ENCODE measurements at regions not wholly inside any gene's neighbourhood (a gene's known extent, or its start where the extent isn't known, plus 50 kb on each side); places are given as distances from the start of the nearest gene placed in this dataset.

DNA sequence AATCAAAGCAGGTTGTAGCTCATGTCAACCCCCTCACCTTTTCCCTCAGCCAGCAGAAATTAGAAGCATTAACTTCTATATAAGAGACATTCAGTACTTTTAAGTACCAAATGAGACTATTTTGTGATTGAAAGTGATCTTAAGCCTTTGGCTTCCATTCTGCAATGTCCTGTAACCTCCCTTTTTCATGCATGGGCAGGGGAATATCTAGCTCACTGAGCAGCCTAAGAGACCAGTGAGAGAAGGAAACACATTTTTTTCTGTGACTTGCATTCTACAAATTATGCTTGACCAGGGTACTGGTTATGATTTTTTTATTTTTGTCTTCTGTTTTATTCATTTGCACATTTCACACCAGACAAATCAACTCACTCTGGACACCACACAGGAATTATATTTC lies 369.6 kb downstream of the KCTD12 start:
- DNase-seq: no peak

GRCh38 chr13:76516013-76516412 lies 370.2 kb downstream of the KCTD12 start:
- DNase-seq: peak in 2 of 3 donors; percentile 13 to 30

- peak in 1 of 3 donors; percentile 47 for DNase-seq
Measured at GRCh38 chr13:76512721-76513145, 373.5 kb downstream of the KCTD12 start.

DNA sequence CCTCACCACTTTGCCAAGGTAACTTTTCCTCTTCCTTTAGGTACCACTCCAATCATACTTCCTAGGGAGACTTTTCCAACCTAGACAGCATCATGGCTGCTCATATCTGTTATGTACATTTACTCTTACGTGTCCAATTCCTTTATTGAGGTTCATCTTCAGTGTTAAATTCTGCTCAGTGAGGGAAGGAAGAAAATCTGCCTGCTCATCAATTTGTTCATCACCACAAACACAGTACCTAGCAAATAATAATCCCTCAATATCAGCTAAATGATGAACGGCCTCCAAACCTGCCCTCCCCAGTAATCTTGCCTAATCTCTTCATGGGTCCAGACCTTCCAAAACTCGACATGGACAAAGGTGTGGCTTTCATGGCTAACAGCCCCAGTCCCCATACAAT lies 380.8 kb downstream of the KCTD12 start:
- no peak for DNase-seq

- peak; percentile 11 to 49 (median 22) for DNase-seq
Measured at GRCh38 chr13:76503766-76504165, 382.4 kb downstream of the KCTD12 start.

- DNase-seq: no peak
Measured at GRCh38 chr13:76503291-76503690, 382.9 kb downstream of the KCTD12 start.

DNA sequence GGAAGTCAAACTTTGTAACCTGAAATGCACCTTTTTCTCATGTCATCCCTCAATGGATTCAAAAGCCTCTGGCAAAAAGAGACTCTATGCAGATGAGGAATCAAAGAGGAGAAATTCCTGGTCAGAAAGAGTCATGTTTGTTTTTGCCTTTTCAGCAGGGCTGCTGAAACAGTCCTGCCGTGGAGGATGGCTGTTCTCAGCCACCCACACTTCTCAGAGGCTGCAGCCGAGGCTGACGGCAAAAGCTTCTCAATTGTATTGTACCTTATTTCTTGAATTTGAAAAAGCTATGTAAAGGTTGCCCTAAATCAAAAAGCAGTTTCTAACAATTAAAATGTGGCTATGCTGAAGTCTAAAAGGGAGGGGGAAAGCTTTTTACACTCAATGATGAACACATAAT lies 385.3 kb downstream of the KCTD12 start:
- DNase-seq: peak in 1 of 3 donors; percentile 12

DNA sequence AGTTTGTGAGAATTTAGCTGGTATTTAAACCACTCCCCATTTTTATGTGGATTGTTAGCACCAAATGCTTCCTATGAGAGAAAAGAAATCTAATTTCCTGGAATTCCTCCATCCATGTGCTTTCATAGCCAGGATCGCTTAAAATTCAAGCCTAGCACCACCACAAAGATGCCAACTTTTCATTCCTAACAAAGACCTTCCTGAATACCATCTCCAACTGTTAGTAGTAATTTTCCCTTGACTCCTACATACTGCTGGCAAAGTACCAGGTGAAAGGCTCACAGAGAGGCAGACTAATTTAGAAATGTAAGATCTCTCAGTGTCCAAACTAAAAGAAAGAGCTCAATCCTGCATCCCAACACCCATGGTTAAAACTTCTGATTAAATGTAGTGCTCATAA lies 386.3 kb downstream of the KCTD12 start:
- peak in 2 of 3 donors; percentile 29 for DNase-seq

- DNase-seq: no peak
Measured at GRCh38 chr13:76489274-76489673, 396.9 kb downstream of the KCTD12 start.

DNA sequence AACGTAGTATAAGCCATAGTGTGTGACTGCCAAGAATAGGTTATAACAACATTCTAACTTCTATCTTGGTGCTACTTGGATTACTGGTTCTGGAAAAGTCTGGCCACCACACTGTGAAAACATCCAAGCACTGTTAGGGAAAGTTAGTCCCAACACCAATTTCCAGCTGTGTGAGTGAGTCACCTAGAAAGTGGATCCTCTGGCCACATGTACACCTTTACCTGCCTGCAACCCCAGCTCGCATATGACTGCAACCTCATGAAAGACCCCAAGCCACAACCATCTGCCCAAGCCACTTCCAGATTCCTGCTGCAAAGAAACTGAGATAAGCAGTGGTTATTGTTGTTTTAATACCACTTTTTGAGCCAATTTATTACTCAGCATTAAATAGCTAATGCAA lies 404.5 kb downstream of the KCTD12 start:
- DNase-seq: no peak

DNA sequence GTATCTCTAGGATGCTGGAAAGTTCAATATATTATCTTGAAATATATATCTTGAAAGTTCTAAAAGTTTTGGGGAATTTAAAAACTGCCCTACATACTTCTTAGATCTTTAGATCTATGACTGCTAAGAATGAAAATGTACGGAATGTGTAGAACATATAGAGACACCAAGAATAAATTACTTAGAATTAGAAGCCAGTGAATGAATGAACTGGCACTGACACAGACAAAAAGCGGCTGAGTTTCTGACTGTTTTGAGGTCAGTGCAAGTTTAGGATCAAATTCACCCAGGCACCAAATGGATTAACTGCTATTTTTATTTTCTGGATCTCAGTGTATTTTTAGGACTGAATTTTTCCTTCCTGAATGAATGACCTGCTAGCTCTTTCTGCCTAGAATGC lies 411.2 kb downstream of the KCTD12 start:
- DNase-seq: no peak

DNA sequence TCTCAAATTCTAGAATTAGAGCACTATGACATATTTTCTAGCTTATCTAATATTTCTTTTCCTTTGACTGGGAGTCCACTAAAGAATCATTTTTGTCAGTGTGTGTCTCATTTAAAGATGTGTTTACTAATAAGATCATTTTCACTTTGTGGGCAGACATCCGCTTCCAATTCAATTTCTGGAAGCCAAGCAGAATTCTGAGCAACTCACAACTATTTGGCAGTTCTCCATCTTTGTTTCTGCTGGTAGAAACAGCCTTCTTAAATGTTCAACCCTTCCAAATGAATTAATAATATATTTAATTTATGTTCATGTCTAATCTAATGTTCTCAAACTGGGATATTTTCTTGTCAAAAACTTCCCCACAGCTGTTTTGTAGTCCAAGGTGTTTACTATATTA lies 411.8 kb downstream of the KCTD12 start:
- no peak for DNase-seq

GRCh38 chr13:76473552-76474134 lies 412.6 kb downstream of the KCTD12 start:
- DNase-seq: peak; percentile 68 to 83 (median 75)

- DNase-seq: no peak
Measured at GRCh38 chr13:76472916-76473315, 413.3 kb downstream of the KCTD12 start.

DNA sequence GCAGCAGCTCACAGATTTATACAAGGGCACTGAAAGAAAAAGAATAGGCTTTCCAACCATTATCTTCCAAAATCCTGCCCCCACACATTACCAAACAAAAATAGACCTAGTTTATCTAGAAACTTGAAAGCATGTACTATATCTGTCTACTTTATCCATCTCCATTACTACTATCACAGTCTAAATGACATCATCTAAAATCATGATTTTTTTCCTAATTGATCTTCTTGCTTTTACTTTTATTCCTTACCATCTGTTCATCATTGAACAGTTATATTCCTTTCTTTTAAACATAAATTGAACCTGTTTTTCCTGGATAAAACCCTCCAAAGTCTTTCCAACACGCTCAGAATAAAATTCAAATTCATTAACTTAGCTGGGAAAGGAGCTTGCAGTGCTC lies 414.7 kb downstream of the KCTD12 start:
- no peak for DNase-seq

DNA sequence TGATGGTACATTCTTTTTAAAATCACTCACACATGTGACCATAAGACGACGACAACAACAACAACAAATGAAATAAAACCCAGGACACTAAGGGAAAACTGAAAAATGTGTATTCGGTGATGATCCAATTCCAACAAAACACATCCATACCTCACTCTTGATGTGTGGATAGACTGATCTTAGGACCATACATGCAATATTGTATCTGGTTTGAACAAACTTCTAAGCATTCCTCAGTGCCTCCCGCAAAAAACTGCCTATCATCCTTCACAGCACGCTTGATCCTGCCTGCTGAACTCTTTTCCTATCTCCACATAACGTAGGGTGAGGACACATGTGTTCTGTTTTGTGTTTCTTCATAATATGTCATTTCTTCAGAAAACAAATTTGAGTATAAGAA lies 415.2 kb downstream of the KCTD12 start:
- DNase-seq: no peak

- DNase-seq: peak in 1 of 3 donors; percentile 43
Measured at GRCh38 chr13:76466043-76466442, 420.2 kb downstream of the KCTD12 start.

- no peak for DNase-seq
Measured at GRCh38 chr13:76463314-76463713, 422.9 kb downstream of the KCTD12 start.

DNA sequence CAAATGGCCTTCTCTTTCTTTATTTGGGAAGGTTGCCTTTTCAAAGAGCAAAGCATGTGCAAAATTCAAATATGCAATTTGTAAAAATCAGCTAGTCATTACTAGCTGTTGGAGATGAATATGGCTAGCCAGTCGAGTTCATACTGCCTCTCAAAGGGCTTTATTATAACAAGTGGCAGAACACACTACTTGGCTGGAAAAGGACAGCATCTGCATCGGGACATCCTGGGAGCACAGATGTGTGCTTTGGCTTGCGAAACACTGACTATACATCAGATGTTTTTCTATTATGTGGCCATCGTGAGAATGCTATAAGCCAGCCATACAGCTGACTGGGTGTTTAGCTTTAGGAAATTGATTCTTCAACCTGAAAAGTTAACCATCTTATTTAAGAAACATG lies 424.2 kb downstream of the KCTD12 start:
- peak; percentile 77 to 94 (median 86) for DNase-seq

DNA sequence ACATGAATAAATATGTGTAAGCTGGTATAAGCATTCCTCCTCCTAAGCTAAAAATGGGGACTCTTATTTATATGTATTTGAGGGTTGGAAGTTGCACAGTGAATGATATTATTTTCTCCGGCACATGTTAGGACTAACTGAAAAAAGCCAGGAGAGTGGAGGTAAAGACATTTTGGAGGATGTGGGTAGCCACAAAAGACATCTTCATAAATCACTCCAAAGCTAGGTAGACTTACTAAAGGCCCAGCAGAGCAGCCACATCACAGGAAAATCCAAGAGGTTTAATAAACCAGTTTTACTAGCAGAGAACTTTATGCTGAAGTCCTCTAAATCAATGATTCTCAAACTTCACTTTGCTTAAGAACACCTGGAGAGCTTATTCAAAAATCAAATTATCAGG lies 424.7 kb downstream of the KCTD12 start:
- DNase-seq: no peak

DNA sequence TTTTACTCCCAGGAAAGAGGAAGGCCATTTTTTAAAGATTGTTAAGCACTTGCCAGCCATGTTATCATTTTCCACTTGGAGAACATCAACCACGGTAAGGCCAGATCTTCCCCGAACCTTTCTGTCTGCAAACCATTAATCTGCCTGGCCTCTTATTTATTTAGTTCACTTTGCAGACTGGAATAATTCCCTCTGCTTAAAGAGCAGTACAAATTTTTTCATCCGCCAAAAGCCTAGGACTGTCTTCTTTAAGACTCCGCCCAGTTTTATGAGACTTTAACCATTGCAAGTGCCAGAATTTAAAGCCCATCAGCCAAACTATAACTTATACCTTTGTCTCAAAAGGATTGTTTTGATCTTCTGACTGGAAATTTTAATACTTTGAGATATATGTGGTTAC lies 426.3 kb downstream of the KCTD12 start:
- DNase-seq: peak in 1 of 3 donors; percentile 78

DNA sequence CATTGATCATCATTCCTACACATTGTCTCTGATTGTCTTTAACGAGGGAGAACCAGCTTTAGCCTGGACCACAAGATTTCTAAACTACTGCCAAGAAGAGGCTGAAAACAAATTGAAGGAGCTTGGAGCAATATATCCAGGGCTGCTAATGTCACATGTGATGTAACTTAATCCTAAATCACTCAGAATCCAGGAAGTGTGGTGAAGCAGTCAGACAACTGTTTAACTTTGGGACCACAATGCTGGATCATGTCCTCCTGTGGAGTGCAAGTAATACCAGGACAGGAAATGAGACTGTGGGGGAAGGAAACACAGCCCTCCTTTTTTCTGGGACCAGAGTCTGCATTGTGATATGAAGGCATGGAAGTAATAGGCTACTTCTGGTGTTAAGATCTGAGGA lies 430.2 kb downstream of the KCTD12 start:
- peak in 1 of 3 donors; percentile 44 for DNase-seq

GRCh38 chr13:76454991-76455390 lies 431.2 kb downstream of the KCTD12 start:
- DNase-seq: no peak

DNA sequence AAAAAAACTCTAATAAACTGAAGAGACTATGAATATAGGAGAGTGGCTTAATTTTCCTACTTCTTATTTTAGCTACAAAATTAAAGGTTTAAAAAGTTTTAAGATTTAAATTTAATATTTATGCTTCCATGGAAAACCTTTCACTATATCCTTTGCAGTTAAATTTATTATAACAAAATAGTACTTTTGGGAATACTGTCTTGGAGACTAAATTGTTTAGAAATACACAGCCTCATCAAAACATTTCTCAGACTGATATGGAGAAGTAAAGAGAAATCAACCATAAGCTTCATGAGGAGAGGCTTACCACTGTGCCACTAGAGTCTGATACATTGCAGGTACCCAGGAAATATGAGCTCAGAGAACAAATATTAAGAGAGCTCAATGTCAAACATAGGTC lies 436.5 kb downstream of the KCTD12 start:
- DNase-seq: peak in 1 of 3 donors; percentile 56

Data from muscle of back (tissue), 3 donors.